ENCODE measurements at regions not wholly inside any gene's neighbourhood (a gene's known extent, or its start where the extent isn't known, plus 50 kb on each side); places are given as distances from the start of the nearest gene placed in this dataset.

GRCh38 chr13:78012046-78012445 is 93.4 kb upstream of the EDNRB start:
- in situ Hi-C loops (cut with HindIII; ENCODE audit: low pct_ligation_motif_present, low pct_unique_long_range_greater_than_20kb, low sequenced_read_pairs), result no loop called here
- no peak for DNase-seq

GRCh38 chr13:78004821-78005220 is 86.2 kb upstream of the EDNRB start:
- DNase-seq, result no peak
- in situ Hi-C loops (cut with HindIII; ENCODE audit: low pct_ligation_motif_present, low pct_unique_long_range_greater_than_20kb, low sequenced_read_pairs), result no loop called here

GRCh38 chr13:77999746-78000145 is 81.1 kb upstream of the EDNRB start:
- in situ Hi-C loops (cut with HindIII; ENCODE audit: low pct_ligation_motif_present, low pct_unique_long_range_greater_than_20kb, low sequenced_read_pairs), result no loop called here

GRCh38 chr13:77994166-77994565 is 75.5 kb upstream of the EDNRB start:
- in situ Hi-C loops (cut with HindIII; ENCODE audit: low pct_ligation_motif_present, low pct_unique_long_range_greater_than_20kb, low sequenced_read_pairs), result no loop called here
- no peak for DNase-seq

More at GRCh38 chr13:77999746-78000145, 81.1 kb upstream of the EDNRB start:
- DNase-seq, result no peak

GRCh38 chr13:77991003-77991402 is 72.4 kb upstream of the EDNRB start:
- in situ Hi-C loops (cut with HindIII; ENCODE audit: low pct_ligation_motif_present, low pct_unique_long_range_greater_than_20kb, low sequenced_read_pairs), result no loop called here
- no peak for DNase-seq

GRCh38 chr13:77989281-77989680 is 70.7 kb upstream of the EDNRB start:
- in situ Hi-C loops (cut with HindIII; ENCODE audit: low pct_ligation_motif_present, low pct_unique_long_range_greater_than_20kb, low sequenced_read_pairs), result no loop called here
- DNase-seq, result no peak

GRCh38 chr13:77988355-77988754 is 69.7 kb upstream of the EDNRB start:
- no peak for DNase-seq
- in situ Hi-C loops (cut with HindIII; ENCODE audit: low pct_ligation_motif_present, low pct_unique_long_range_greater_than_20kb, low sequenced_read_pairs), result no loop called here

- in situ Hi-C loops (cut with HindIII; ENCODE audit: low pct_ligation_motif_present, low pct_unique_long_range_greater_than_20kb, low sequenced_read_pairs), result no loop called here
- DNase-seq, result no peak
These were observed 68.1 kb upstream of the EDNRB start for GRCh38 chr13:77986713-77987112.

GRCh38 chr13:77985866-77986636 is 67.4 kb upstream of the EDNRB start:
- in situ Hi-C loops (cut with HindIII; ENCODE audit: low pct_ligation_motif_present, low pct_unique_long_range_greater_than_20kb, low sequenced_read_pairs), result no loop called here
- DNase-seq, result no peak

GRCh38 chr13:77981281-77981881 is 62.8 kb upstream of the EDNRB start:
- in situ Hi-C loops (cut with HindIII; ENCODE audit: low pct_ligation_motif_present, low pct_unique_long_range_greater_than_20kb, low sequenced_read_pairs), result no loop called here
- DNase-seq, result no peak

- in situ Hi-C loops (cut with HindIII; ENCODE audit: low pct_ligation_motif_present, low pct_unique_long_range_greater_than_20kb, low sequenced_read_pairs), result no loop called here
- peak; percentile 6 for DNase-seq
These were observed 62.0 kb upstream of the EDNRB start for GRCh38 chr13:77980592-77980991.

- in situ Hi-C loops (cut with HindIII; ENCODE audit: low pct_ligation_motif_present, low pct_unique_long_range_greater_than_20kb, low sequenced_read_pairs), result no loop called here
- DNase-seq, result no peak
These were observed 61.2 kb upstream of the EDNRB start for GRCh38 chr13:77979721-77980385.

GRCh38 chr13:77975358-77976042 is 56.9 kb upstream of the EDNRB start:
- in situ Hi-C loops (cut with HindIII; ENCODE audit: low pct_ligation_motif_present, low pct_unique_long_range_greater_than_20kb, low sequenced_read_pairs), result no loop called here
- no peak for DNase-seq

GRCh38 chr13:77969299-77969698 is 50.7 kb upstream of the EDNRB start:
- DNase-seq, result no peak
- in situ Hi-C loops (cut with HindIII; ENCODE audit: low pct_ligation_motif_present, low pct_unique_long_range_greater_than_20kb, low sequenced_read_pairs), result no loop called here
